Hepatocyte (in vitro differentiated cells): ENCODE measurements at regions not wholly inside any gene's neighbourhood (a gene's known extent, or its start where the extent isn't known, plus 50 kb on each side); places are given as distances from the start of the nearest gene placed in this dataset.
"Not testable (repeated sequence)": the region's sequence is repeated elsewhere in the genome, so short reads cannot be mapped to it uniquely, and the experiment has no call there.

Experiments
- DNase-seq: peaks from one replicate; pipeline ENCODE4 v3.0.0-alpha.2; 2016; ENCODE audit warnings: low spot score
- H2AFZ ChIP-seq: fragments of 200-600 bp; sonication (generic); 2 replicates; pipeline ENCODE4 v1.6.0; 2016; ENCODE audit warnings: antibody characterized with exemption, mild to moderate bottlenecking
- H3K27ac ChIP-seq: fragments of 200-600 bp; sonication (generic); 2 replicates; pipeline ENCODE4 v1.5.1; 2016; ENCODE audit warnings: mild to moderate bottlenecking
- H3K27me3 ChIP-seq: fragments of 200-600 bp; sonication (generic); 2 replicates; pipeline ENCODE4 v1.6.1; 2016
- H3K36me3 ChIP-seq: fragments of 200-600 bp; sonication (generic); replicated peaks from 2 replicates; pipeline ENCODE4 v1.5.1; 2016; ENCODE audit warnings: low read depth; ENCODE audit not compliant: insufficient read depth
- H3K4me1 ChIP-seq: fragments of 200-600 bp; sonication (generic); 2 replicates; pipeline ENCODE4 v1.5.1; 2016; ENCODE audit warnings: mild to moderate bottlenecking, moderate library complexity; ENCODE audit not compliant: insufficient read depth
- H3K4me2 ChIP-seq: fragments of 200-600 bp; sonication (generic); 2 replicates; pipeline ENCODE4 v1.6.0; 2016
- H3K4me3 ChIP-seq: fragments of 200-600 bp; sonication (generic); 2 replicates; pipeline ENCODE4 v1.5.1; 2016; ENCODE audit warnings: mild to moderate bottlenecking
- H3K79me2 ChIP-seq: fragments of 200-600 bp; sonication (generic); 2 replicates; pipeline ENCODE4 v1.6.0; 2017; ENCODE audit warnings: mild to moderate bottlenecking
- H3K9me2 ChIP-seq: fragments of 200-600 bp; sonication (generic); replicated peaks from 2 replicates; pipeline ENCODE4 v1.6.0; 2017; ENCODE audit warnings: mild to moderate bottlenecking; ENCODE audit not compliant: insufficient read depth
- H3K9me3 ChIP-seq: fragments of 200-600 bp; sonication (generic); 2 replicates; pipeline ENCODE4 v1.5.1; 2016; ENCODE audit warnings: low read depth, mild to moderate bottlenecking
- H4K20me1 ChIP-seq: fragments of 200-600 bp; sonication (generic); 2 replicates; pipeline ENCODE4 v1.6.0; 2016; ENCODE audit warnings: mild to moderate bottlenecking; ENCODE audit not compliant: insufficient read depth, poor library complexity, severe bottlenecking
- EZH2 ChIP-seq: fragments of 200-600 bp; sonication (generic); IDR thresholded peaks from 2 replicates; pipeline ENCODE4 v1.6.1; 2016; ENCODE audit warnings: antibody characterized with exemption, mild to moderate bottlenecking, borderline replicate concordance
- EZH2phosphoT487 ChIP-seq: fragments of 200-600 bp; sonication (generic); IDR thresholded peaks from one replicate; pipeline ENCODE4 v1.6.1; 2018; ENCODE audit warnings: antibody characterized with exemption, mild to moderate bottlenecking, low read depth, moderate library complexity; ENCODE audit not compliant: unreplicated experiment, severe bottlenecking
- WGBS: methylation state at CpG from one replicate; pipeline ENCODE4 v1.1.6; 2016; ENCODE audit warnings: low lambda C conversion rate; ENCODE audit errors: missing lambda C conversion rate; 5-methylcytosine and 5-hydroxymethylcytosine counted together
- TF ChIP-seq, protein P1 (sequence below): fragments of 200-600 bp; sonication (generic); IDR thresholded peaks from 2 replicates; pipeline ENCODE4 v1.5.1; 2016; ENCODE audit warnings: antibody characterized with exemption, mild to moderate bottlenecking; ENCODE audit not compliant: poor library complexity

DNA sequence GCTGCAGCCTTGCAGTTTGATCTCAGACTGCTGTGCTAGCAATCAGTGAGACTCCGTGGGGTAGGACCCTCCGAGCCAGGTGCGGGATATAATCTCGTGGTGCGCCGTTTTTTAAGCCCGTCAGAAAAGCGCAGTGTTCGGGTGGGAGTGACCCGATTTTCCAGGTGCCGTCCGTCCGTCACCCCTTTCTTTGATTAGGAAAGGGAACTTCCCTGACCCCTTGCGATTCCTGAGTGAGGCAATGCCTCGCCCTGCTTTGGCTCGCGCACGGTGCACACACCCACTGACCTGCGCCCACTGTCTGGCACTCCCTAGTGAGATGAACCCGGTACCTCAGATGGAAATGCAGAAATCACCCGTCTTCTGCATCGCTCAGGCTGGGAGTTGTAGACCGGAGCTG lies 203.2 kb downstream of the SNCAIP start:
- not testable (repeated sequence) for H3K4me1 ChIP-seq, H3K36me3 ChIP-seq, DNase-seq, H4K20me1 ChIP-seq, H3K27me3 ChIP-seq, H3K79me2 ChIP-seq, H3K9me2 ChIP-seq, H2AFZ ChIP-seq, H3K4me3 ChIP-seq, H3K27ac ChIP-seq, H3K4me2 ChIP-seq, H3K9me3 ChIP-seq
- WGBS: 94% methylated on average over 19 of the region's 23 CpGs

- no peaks in the 10 kb centered on the region for H3K9me2 ChIP-seq
Observed at GRCh38 chr5:122515709-122516431, 203.8 kb downstream of the SNCAIP start.

GRCh38 chr5:122516432-122516743 lies 204.4 kb downstream of the SNCAIP start:
- TF ChIP-seq, protein P1, sequence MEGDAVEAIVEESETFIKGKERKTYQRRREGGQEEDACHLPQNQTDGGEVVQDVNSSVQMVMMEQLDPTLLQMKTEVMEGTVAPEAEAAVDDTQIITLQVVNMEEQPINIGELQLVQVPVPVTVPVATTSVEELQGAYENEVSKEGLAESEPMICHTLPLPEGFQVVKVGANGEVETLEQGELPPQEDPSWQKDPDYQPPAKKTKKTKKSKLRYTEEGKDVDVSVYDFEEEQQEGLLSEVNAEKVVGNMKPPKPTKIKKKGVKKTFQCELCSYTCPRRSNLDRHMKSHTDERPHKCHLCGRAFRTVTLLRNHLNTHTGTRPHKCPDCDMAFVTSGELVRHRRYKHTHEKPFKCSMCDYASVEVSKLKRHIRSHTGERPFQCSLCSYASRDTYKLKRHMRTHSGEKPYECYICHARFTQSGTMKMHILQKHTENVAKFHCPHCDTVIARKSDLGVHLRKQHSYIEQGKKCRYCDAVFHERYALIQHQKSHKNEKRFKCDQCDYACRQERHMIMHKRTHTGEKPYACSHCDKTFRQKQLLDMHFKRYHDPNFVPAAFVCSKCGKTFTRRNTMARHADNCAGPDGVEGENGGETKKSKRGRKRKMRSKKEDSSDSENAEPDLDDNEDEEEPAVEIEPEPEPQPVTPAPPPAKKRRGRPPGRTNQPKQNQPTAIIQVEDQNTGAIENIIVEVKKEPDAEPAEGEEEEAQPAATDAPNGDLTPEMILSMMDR: no peak
- TF ChIP-seq EZH2phosphoT487 (no peak), EZH2 (no peak)
- no peak for DNase-seq
- no peak overlapping the region for H3K27ac ChIP-seq
- WGBS: 64% methylated on average over 4 of the region's 4 CpGs
- no peak overlapping the region for H3K4me2 ChIP-seq
- no peaks in the 10 kb centered on the region for H3K27me3 ChIP-seq
- no peak overlapping the region for H2AFZ ChIP-seq
- H3K4me3 ChIP-seq: no peak overlapping the region
- H3K79me2 ChIP-seq: no peaks in the 10 kb centered on the region
- H4K20me1 ChIP-seq: no peaks in the 10 kb centered on the region
- H3K4me1 ChIP-seq: no peaks in the 10 kb centered on the region
- no peaks in the 10 kb centered on the region for H3K36me3 ChIP-seq
- no peaks in the 10 kb centered on the region for H3K9me3 ChIP-seq
- H3K9me2 ChIP-seq: no peaks in the 10 kb centered on the region

More at GRCh38 chr5:122515709-122516431, 203.8 kb downstream of the SNCAIP start:
- no peaks in the 10 kb centered on the region for H3K9me3 ChIP-seq
- no peak overlapping the region for H3K4me3 ChIP-seq
- TF ChIP-seq, protein P1: peak; percentile 89
- TF ChIP-seq EZH2: no peak
- H3K4me1 ChIP-seq: no peaks in the 10 kb centered on the region
- H2AFZ ChIP-seq: no peak overlapping the region
- peak; percentile 87 for DNase-seq
- H3K4me2 ChIP-seq: no peak overlapping the region
- WGBS: 34% methylated on average over 6 of the region's 6 CpGs
- no peaks in the 10 kb centered on the region for H3K27me3 ChIP-seq
- H3K27ac ChIP-seq: no peak overlapping the region
- H3K79me2 ChIP-seq: no peaks in the 10 kb centered on the region
- no peaks in the 10 kb centered on the region for H4K20me1 ChIP-seq
- no peaks in the 10 kb centered on the region for H3K36me3 ChIP-seq

DNA sequence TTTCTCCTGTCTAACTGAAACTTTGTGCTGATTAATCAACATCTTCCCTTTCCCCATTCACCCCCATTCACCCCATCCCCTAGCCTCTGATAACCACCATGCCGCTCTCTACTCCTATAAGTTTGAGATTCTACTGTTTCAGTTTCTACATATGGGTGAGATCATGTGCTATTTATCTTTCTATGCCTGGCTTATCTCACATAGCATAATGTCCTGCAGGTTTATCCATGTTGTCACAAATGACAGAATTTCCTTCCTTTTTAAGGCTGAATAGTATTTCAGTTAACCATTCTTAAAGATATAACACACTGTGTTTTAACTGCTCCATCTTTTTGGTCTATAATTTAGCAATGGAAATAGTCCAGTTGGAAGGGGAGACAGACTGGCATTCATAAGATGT lies 205.1 kb downstream of the SNCAIP start:
- WGBS: 95% methylated on average over 1 of the region's 1 CpG

More for the DNA sequence above, 205.1 kb downstream of the SNCAIP start:
- H3K9me3 ChIP-seq: no peaks in the 10 kb centered on the region
- H4K20me1 ChIP-seq: no peaks in the 10 kb centered on the region
- H3K4me3 ChIP-seq: no peak overlapping the region
- H2AFZ ChIP-seq: no peak overlapping the region
- DNase-seq: no peak
- H3K4me1 ChIP-seq: no peaks in the 10 kb centered on the region
- no peaks in the 10 kb centered on the region for H3K9me2 ChIP-seq
- no peak overlapping the region for H3K27ac ChIP-seq
- H3K4me2 ChIP-seq: no peak overlapping the region
- no peak for TF ChIP-seq EZH2phosphoT487
- TF ChIP-seq, protein P1: no peak
- no peaks in the 10 kb centered on the region for H3K27me3 ChIP-seq
- no peaks in the 10 kb centered on the region for H3K36me3 ChIP-seq
- no peaks in the 10 kb centered on the region for H3K79me2 ChIP-seq
